Neural cell (in vitro differentiated cells): ENCODE measurements at regions not wholly inside any gene's neighbourhood (a gene's known extent, or its start where the extent isn't known, plus 50 kb on each side); places are given as distances from the start of the nearest gene placed in this dataset.

Experiments
- EP300 ChIP-seq: fragments of 450-650 bp; conservative IDR thresholded peaks from 2 replicates; pipeline ENCODE4 v1.6.1; 2014; ENCODE audit warnings: antibody characterized with exemption, mild to moderate bottlenecking, moderate library complexity; ENCODE audit not compliant: poor library complexity, severe bottlenecking
- EZH2 ChIP-seq: fragments of 200-600, 300-800 bp; shearing (Covaris generic), sonication (generic); IDR thresholded peaks from 2 replicates; pipeline ENCODE4 v1.6.1; 2014; ENCODE audit warnings: antibody characterized with exemption, low read length, borderline replicate concordance, mild to moderate bottlenecking; ENCODE audit not compliant: insufficient read depth, poor library complexity, severe bottlenecking
- POLR2AphosphoS5 ChIP-seq: IDR thresholded peaks from 2 replicates; pipeline ENCODE4 v1.6.1; 2012
- REST ChIP-seq: IDR thresholded peaks from 2 replicates; pipeline ENCODE4 v1.6.1; 2012; ENCODE audit warnings: borderline replicate concordance
- TF ChIP-seq, protein P1 (sequence below): fragments of 450-650 bp; IDR thresholded peaks from 2 replicates; pipeline ENCODE4 v1.5.1; 2014; ENCODE audit warnings: antibody characterized with exemption, mild to moderate bottlenecking, moderate library complexity; ENCODE audit not compliant: poor library complexity, severe bottlenecking

GRCh38 chr4:17250591-17250990, 261.3 kb downstream of the QDPR start:
- TF ChIP-seq, protein P1, sequence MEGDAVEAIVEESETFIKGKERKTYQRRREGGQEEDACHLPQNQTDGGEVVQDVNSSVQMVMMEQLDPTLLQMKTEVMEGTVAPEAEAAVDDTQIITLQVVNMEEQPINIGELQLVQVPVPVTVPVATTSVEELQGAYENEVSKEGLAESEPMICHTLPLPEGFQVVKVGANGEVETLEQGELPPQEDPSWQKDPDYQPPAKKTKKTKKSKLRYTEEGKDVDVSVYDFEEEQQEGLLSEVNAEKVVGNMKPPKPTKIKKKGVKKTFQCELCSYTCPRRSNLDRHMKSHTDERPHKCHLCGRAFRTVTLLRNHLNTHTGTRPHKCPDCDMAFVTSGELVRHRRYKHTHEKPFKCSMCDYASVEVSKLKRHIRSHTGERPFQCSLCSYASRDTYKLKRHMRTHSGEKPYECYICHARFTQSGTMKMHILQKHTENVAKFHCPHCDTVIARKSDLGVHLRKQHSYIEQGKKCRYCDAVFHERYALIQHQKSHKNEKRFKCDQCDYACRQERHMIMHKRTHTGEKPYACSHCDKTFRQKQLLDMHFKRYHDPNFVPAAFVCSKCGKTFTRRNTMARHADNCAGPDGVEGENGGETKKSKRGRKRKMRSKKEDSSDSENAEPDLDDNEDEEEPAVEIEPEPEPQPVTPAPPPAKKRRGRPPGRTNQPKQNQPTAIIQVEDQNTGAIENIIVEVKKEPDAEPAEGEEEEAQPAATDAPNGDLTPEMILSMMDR: no peak
- no peak for TF ChIP-seq POLR2AphosphoS5
- no peak for TF ChIP-seq EP300
- no peak for TF ChIP-seq REST
- no peak for TF ChIP-seq EZH2
